HEK293T (cell line): ENCODE measurements at regions not wholly inside any gene's neighbourhood (a gene's known extent, or its start where the extent isn't known, plus 50 kb on each side); places are given as distances from the start of the nearest gene placed in this dataset.
A peak's percentile ranks its signal among the peaks of the same experiment; 100 is the strongest.
"Not testable (repeated sequence)": the region's sequence is repeated elsewhere in the genome, so short reads cannot be mapped to it uniquely, and the experiment has no call there.

ENCODE experiments used
- CTCF ChIA-PET: fragments of 350-600 bp; formaldehyde crosslinking; extraction: SDS; loops from one replicate; lab custom pipeline; 2021; ENCODE audit warnings: antibody characterized with exemption, inconsistent platforms; lab: Yijun Ruan, JAX
- POLR2A ChIA-PET: fragments of 350-600 bp; formaldehyde crosslinking; extraction: SDS; loops from one replicate; lab custom pipeline; 2020; ENCODE audit warnings: antibody characterized with exemption, inconsistent platforms; lab: Yijun Ruan, JAX
- DNase-seq: peaks from one replicate; pipeline ENCODE4 v3.0.0; 2012; ENCODE audit warnings: mixed read lengths; ENCODE audit errors: extremely low spot score
- ARNT ChIP-seq: fragments of 450-650 bp; IDR thresholded peaks from 2 replicates; pipeline ENCODE4 v1.6.1; 2017; ENCODE audit warnings: mild to moderate bottlenecking
- BHLHE40 ChIP-seq: fragments of 450-650 bp; IDR thresholded peaks from 2 replicates; pipeline ENCODE4 v1.6.1; 2016; ENCODE audit warnings: mild to moderate bottlenecking, moderate library complexity, borderline replicate concordance
- CTBP1 ChIP-seq: fragments of 450-650 bp; IDR thresholded peaks from 2 replicates; pipeline ENCODE4 v1.6.1; 2016; ENCODE audit warnings: borderline replicate concordance
- ELF4 ChIP-seq: fragments of 450-650 bp; IDR thresholded peaks from 2 replicates; pipeline ENCODE4 v1.6.1; 2017; ENCODE audit warnings: antibody characterized with exemption
- FOXA1 ChIP-seq: fragments of 450-650 bp; IDR thresholded peaks from 2 replicates; pipeline ENCODE4 v1.6.1; 2016; ENCODE audit warnings: mild to moderate bottlenecking
- FOXK2 ChIP-seq: fragments of 450-650 bp; IDR thresholded peaks from 2 replicates; pipeline ENCODE4 v1.6.1; 2016; ENCODE audit warnings: mild to moderate bottlenecking
- FOXM1 ChIP-seq: fragments of 450-650 bp; IDR thresholded peaks from 2 replicates; pipeline ENCODE4 v1.6.1; 2017; ENCODE audit warnings: mild to moderate bottlenecking, borderline replicate concordance
- HDGF ChIP-seq: fragments of 450-650 bp; IDR thresholded peaks from 2 replicates; pipeline ENCODE4 v1.6.1; 2017; ENCODE audit warnings: antibody characterized with exemption, borderline replicate concordance
- L3MBTL2 ChIP-seq: fragments of 450-650 bp; conservative IDR thresholded peaks from 2 replicates; pipeline ENCODE4 v1.6.1; 2016; ENCODE audit warnings: mild to moderate bottlenecking
- LEF1 ChIP-seq: fragments of 450-650 bp; IDR thresholded peaks from 2 replicates; pipeline ENCODE4 v1.6.1; 2017; ENCODE audit warnings: mild to moderate bottlenecking, borderline replicate concordance
- NFRKB ChIP-seq: fragments of 450-650 bp; IDR thresholded peaks from 2 replicates; pipeline ENCODE4 v1.6.1; 2016; ENCODE audit warnings: mild to moderate bottlenecking, moderate library complexity
- PKNOX1 ChIP-seq: fragments of 450-650 bp; IDR thresholded peaks from 2 replicates; pipeline ENCODE4 v1.6.1; 2016
- SP1 ChIP-seq: fragments of 450-650 bp; IDR thresholded peaks from 2 replicates; pipeline ENCODE4 v1.6.1; 2017
- SUZ12 ChIP-seq: fragments of 450-650 bp; IDR thresholded peaks from 2 replicates; pipeline ENCODE4 v1.6.1; 2016; ENCODE audit warnings: mild to moderate bottlenecking
- TARDBP ChIP-seq: fragments of 450-650 bp; IDR thresholded peaks from 2 replicates; pipeline ENCODE4 v1.6.1; 2016
- ZNF384 ChIP-seq: fragments of 450-650 bp; IDR thresholded peaks from 2 replicates; pipeline ENCODE4 v1.6.1; 2016

GRCh38 chr1:64405833-64406232 is 64.1 kb upstream of the CACHD1 start:
- ChIA-PET CTCF (no interaction called here), POLR2A (no interaction called here)
- no peak for DNase-seq
- TF ChIP-seq FOXM1 (no peak), PKNOX1 (no peak), SUZ12 (no peak), BHLHE40 (no peak), LEF1 (no peak), FOXA1 (no peak), NFRKB (no peak), HDGF (no peak), L3MBTL2 (no peak), TARDBP (no peak), ZNF384 (no peak), ELF4 (no peak)

GRCh38 chr1:64410217-64410616 is 59.7 kb upstream of the CACHD1 start:
- ChIA-PET POLR2A (no interaction called here), CTCF (no interaction called here)
- DNase-seq: no peak
- no peak for TF ChIP-seq FOXK2
- TF ChIP-seq HDGF: no peak
- no peak for TF ChIP-seq LEF1
- TF ChIP-seq NFRKB: no peak
- TF ChIP-seq TARDBP: no peak
- peak; percentile 52; the same call in 1 of the 2 replicates for TF ChIP-seq CTBP1
- no peak for TF ChIP-seq L3MBTL2
- peak; percentile 90 for TF ChIP-seq PKNOX1
- TF ChIP-seq FOXA1: no peak
- TF ChIP-seq SP1: no peak
- no peak for TF ChIP-seq ELF4
- no peak for TF ChIP-seq FOXM1
- peak; percentile 54 for TF ChIP-seq ZNF384
- no peak for TF ChIP-seq SUZ12
- TF ChIP-seq BHLHE40: no peak
- no peak for TF ChIP-seq ARNT

GRCh38 chr1:64414855-64415546 is 54.9 kb upstream of the CACHD1 start:
- CTCF ChIA-PET, DNase-seq, POLR2A ChIA-PET: not testable (repeated sequence)

GRCh38 chr1:64417803-64418202 is 52.1 kb upstream of the CACHD1 start:
- TF ChIP-seq SP1 (no peak), FOXK2 (no peak), LEF1 (no peak), BHLHE40 (no peak), NFRKB (no peak), SUZ12 (no peak), CTBP1 (no peak), ARNT (no peak), TARDBP (no peak), FOXM1 (no peak), HDGF (no peak), L3MBTL2 (no peak), ELF4 (no peak), ZNF384 (no peak), FOXA1 (no peak)
- ChIA-PET POLR2A (no interaction called here), CTCF (no interaction called here)
- DNase-seq: no peak
